Right lobe of liver (tissue), 6 donors: ENCODE measurements at regions not wholly inside any gene's neighbourhood (a gene's known extent, or its start where the extent isn't known, plus 50 kb on each side); places are given as distances from the start of the nearest gene placed in this dataset.

ENCODE experiments used
- ATAC-seq, 4 donors: fragments of 200-7000 bp; cut with Tn5 transposase; one replicate each; pipeline ENCODE4 v1.9.1; 2020; ENCODE audit warnings: mild to moderate bottlenecking in 4 of 4, moderate library complexity in 4 of 4
- DNase-seq, 3 donors: peaks; one replicate each; pipeline ENCODE4 v3.0.0-alpha.2; 2020
- H3K27ac ChIP-seq, 3 donors: fragments of 200-600 bp; one replicate each; pipeline ENCODE4 v1.8.0; 2022
- H3K27me3 ChIP-seq, 2 donors: fragments of 200-600 bp; one replicate each; pipeline ENCODE4 v1.8.0; 2022
- H3K36me3 ChIP-seq, 4 donors: fragments of 200-600 bp; sonication (generic) in 1 of 4; one replicate each; pipeline versions ENCODE4 v1.5.1 to v1.8.0; 2017 to 2022; ENCODE audit warnings: control low read depth in 1 of 4
- H3K4me1 ChIP-seq, 4 donors: fragments of 200-600 bp; sonication (generic) in 1 of 4; one replicate each; pipeline versions ENCODE4 v1.5.1 to v1.8.0; 2017 to 2022; ENCODE audit warnings: control low read depth in 1 of 4
- H3K4me3 ChIP-seq, 3 donors: fragments of 200-600 bp; one replicate each; pipeline ENCODE4 v1.8.0; 2022
- H3K9me3 ChIP-seq, 4 donors: fragments of 200-600 bp; sonication (generic) in 1 of 4; one replicate each; pipeline versions ENCODE4 v1.5.1 to v1.8.0; 2017 to 2022; ENCODE audit warnings: control low read depth in 1 of 4
- CTCF ChIP-seq, 4 donors: fragments of 200-600 bp in 3 of 4; fragments of 450-650 bp in 1 of 4; IDR thresholded peaks; one replicate each; pipeline versions ENCODE4 v1.5.1 to v1.8.0; 2016 to 2022; ENCODE audit warnings: antibody characterized with exemption in 4 of 4, mild to moderate bottlenecking in 2 of 4
- POLR2A ChIP-seq: fragments of 450-650 bp; IDR thresholded peaks from one replicate; pipeline ENCODE4 v1.6.1; 2017; ENCODE audit warnings: antibody characterized with exemption, mild to moderate bottlenecking
- WGBS: methylation state at CpG from one replicate; pipeline ENCODE4 v1.1.6; 2018; ENCODE audit warnings: low coverage, low lambda C conversion rate; ENCODE audit not compliant: insufficient coverage; ENCODE audit errors: missing lambda C conversion rate; 5-methylcytosine and 5-hydroxymethylcytosine counted together
- intact Hi-C, 2 donors: fragments of 100-400 bp; cut with DNase I; formaldehyde crosslinking; loops; one replicate each; pipeline versions ENCODE4 v1.11.2 to v1.14.1; 2022
- donor health status: DM: no; HTN: yes; CAD: no.
- donor health status: DM: no; HTN: no; CAD: no.
- donor health status: DM: no; HTN: no; CAD: no.
- donor health status: DM: no; HTN: yes; CAD: no.
- donor health status: DM: no; HTN: yes; CAD: no.

- TF ChIP-seq POLR2A = no peak
- TF ChIP-seq CTCF (IDR thresholded peaks at IDR 0.05) = no peak
- no peak overlapping the region for H3K27ac ChIP-seq
- intact Hi-C loops = no loop called here
- no peaks in the 10 kb centered on the region for H3K9me3 ChIP-seq
- WGBS = 67% methylated on average over 5 of the region's 6 CpGs
- no peaks in the 10 kb centered on the region for H3K4me1 ChIP-seq
- H3K36me3 ChIP-seq = no peaks in the 10 kb centered on the region
- DNase-seq (no peak), ATAC-seq (no peak)
- no peaks in the 10 kb centered on the region for H3K27me3 ChIP-seq
- no peak overlapping the region for H3K4me3 ChIP-seq
These were observed 293.3 kb upstream of the THBS1 start for GRCh38 chr15:39287322-39288195.

GRCh38 chr15:39290711-39291435 lies 290.0 kb upstream of the THBS1 start:
- Histone ChIP-seq H3K27me3 (no peaks in the 10 kb centered on the region), H3K4me1 (no peaks in the 10 kb centered on the region), H3K36me3 (no peaks in the 10 kb centered on the region), H3K4me3 (no peak overlapping the region), H3K9me3 (no peaks in the 10 kb centered on the region), H3K27ac (no peak overlapping the region)
- DNase-seq (no peak), ATAC-seq (no peak)
- WGBS = 82% methylated on average over 4 of the region's 4 CpGs
- intact Hi-C loops = no loop called here
- TF ChIP-seq POLR2A = no peak
- TF ChIP-seq CTCF (IDR thresholded peaks at IDR 0.05) = no peak

GRCh38 chr15:39291690-39292089 lies 289.2 kb upstream of the THBS1 start:
- 50% methylated on average over 3 of the region's 3 CpGs for WGBS

GRCh38 chr15:39296955-39297354 lies 283.9 kb upstream of the THBS1 start:
- no peak overlapping the region for H3K27ac ChIP-seq
- TF ChIP-seq POLR2A = no peak
- no peak for TF ChIP-seq CTCF (IDR thresholded peaks at IDR 0.05)
- no peaks in the 10 kb centered on the region for H3K36me3 ChIP-seq
- peaks cover 0 to 7% (median 0%) of the 10 kb centered on the region in 4 donors for H3K4me1 ChIP-seq
- H3K4me3 ChIP-seq = no peak overlapping the region
- H3K27me3 ChIP-seq = no peaks in the 10 kb centered on the region
- DNase-seq = no peak
- 47% methylated on average over 1 of the region's 1 CpG for WGBS
- ATAC-seq = no peak
- no peaks in the 10 kb centered on the region for H3K9me3 ChIP-seq
- intact Hi-C loops = no loop called here

More at GRCh38 chr15:39291690-39292089, 289.2 kb upstream of the THBS1 start:
- Histone ChIP-seq H3K27ac (no peak overlapping the region), H3K36me3 (no peaks in the 10 kb centered on the region), H3K4me1 (no peaks in the 10 kb centered on the region), H3K9me3 (no peaks in the 10 kb centered on the region), H3K27me3 (no peaks in the 10 kb centered on the region), H3K4me3 (no peak overlapping the region)
- TF ChIP-seq CTCF (IDR thresholded peaks at IDR 0.05) (no peak), POLR2A (no peak)
- DNase-seq = no peak
- intact Hi-C loops = no loop called here
- ATAC-seq = no peak
